Fibroblast of lung (primary cell): ENCODE measurements at regions not wholly inside any gene's neighbourhood (a gene's known extent, or its start where the extent isn't known, plus 50 kb on each side); places are given as distances from the start of the nearest gene placed in this dataset.
"Not testable (repeated sequence)": the region's sequence is repeated elsewhere in the genome, so short reads cannot be mapped to it uniquely, and the experiment has no call there.

Experiments
- EZH2 ChIP-seq: IDR thresholded peaks from 2 replicates; pipeline ENCODE4 v1.5.1; 2012; ENCODE audit warnings: low read length, control low read depth, mild to moderate bottlenecking; ENCODE audit errors: missing control alignments
- TF ChIP-seq, protein P1 (sequence below), 2 donors: IDR thresholded peaks in 1 of 2; conservative IDR thresholded peaks in 1 of 2; 1 replicate in 1 of 2; 2 replicates in 1 of 2; pipeline ENCODE4 v1.5.1; 2011 to 2012; ENCODE audit warnings: low read length in 2 of 2, control low read depth in 1 of 2, inconsistent platforms in 1 of 2, low read depth in 1 of 2, mild to moderate bottlenecking in 1 of 2

GRCh38 chr18:1857281-1857680, 714.0 kb downstream of the METTL4 start:
- TF ChIP-seq, protein P1, sequence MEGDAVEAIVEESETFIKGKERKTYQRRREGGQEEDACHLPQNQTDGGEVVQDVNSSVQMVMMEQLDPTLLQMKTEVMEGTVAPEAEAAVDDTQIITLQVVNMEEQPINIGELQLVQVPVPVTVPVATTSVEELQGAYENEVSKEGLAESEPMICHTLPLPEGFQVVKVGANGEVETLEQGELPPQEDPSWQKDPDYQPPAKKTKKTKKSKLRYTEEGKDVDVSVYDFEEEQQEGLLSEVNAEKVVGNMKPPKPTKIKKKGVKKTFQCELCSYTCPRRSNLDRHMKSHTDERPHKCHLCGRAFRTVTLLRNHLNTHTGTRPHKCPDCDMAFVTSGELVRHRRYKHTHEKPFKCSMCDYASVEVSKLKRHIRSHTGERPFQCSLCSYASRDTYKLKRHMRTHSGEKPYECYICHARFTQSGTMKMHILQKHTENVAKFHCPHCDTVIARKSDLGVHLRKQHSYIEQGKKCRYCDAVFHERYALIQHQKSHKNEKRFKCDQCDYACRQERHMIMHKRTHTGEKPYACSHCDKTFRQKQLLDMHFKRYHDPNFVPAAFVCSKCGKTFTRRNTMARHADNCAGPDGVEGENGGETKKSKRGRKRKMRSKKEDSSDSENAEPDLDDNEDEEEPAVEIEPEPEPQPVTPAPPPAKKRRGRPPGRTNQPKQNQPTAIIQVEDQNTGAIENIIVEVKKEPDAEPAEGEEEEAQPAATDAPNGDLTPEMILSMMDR (conservative IDR thresholded peaks at IDR 0.05 in 1 of 2, IDR thresholded peaks at IDR 0.05 in 1 of 2; ENCODE audit: low read depth in 1 of 2, low read length in 2 of 2) = not testable (repeated sequence)
- TF ChIP-seq EZH2 = not testable (repeated sequence)
